ENCODE measurements at regions not wholly inside any gene's neighbourhood (a gene's known extent, or its start where the extent isn't known, plus 50 kb on each side); places are given as distances from the start of the nearest gene placed in this dataset.

DNA sequence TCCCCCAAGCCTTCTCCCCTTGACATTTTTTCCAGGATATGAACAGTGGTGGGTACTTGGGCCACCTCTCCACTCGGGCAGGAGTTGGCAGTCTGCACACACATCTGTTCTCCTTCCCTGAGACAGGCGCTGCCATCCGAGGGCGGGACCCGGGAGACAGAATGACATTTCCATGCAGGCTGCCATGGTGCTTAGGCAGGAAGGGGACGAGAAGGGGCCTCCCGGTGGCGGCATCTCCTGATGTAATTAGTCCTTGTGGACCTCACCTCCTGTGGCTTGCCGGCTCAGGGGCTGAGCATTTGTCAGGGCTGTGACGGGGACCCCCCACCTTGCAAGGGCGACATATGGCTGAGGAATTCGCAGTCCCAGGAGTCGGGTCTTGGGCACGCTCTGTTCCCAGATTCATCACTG is 197.2 kb downstream of the FOXL1 start:
- TF ChIP-seq, protein P1, sequence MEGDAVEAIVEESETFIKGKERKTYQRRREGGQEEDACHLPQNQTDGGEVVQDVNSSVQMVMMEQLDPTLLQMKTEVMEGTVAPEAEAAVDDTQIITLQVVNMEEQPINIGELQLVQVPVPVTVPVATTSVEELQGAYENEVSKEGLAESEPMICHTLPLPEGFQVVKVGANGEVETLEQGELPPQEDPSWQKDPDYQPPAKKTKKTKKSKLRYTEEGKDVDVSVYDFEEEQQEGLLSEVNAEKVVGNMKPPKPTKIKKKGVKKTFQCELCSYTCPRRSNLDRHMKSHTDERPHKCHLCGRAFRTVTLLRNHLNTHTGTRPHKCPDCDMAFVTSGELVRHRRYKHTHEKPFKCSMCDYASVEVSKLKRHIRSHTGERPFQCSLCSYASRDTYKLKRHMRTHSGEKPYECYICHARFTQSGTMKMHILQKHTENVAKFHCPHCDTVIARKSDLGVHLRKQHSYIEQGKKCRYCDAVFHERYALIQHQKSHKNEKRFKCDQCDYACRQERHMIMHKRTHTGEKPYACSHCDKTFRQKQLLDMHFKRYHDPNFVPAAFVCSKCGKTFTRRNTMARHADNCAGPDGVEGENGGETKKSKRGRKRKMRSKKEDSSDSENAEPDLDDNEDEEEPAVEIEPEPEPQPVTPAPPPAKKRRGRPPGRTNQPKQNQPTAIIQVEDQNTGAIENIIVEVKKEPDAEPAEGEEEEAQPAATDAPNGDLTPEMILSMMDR (IDR thresholded peaks at IDR 0.05; ENCODE audit: insufficient read depth, low read length, poor library complexity, severe bottlenecking), result no peak
- Histone ChIP-seq H3K4me3 (replicated peaks; ENCODE audit: low read depth, low read length) (no peak overlapping the region), H3K36me3 (ENCODE audit: control insufficient read depth, insufficient read depth, low read length) (no peaks in the 10 kb centered on the region), H3K27me3 (replicated peaks; ENCODE audit: control insufficient read depth, insufficient read depth, low read length) (peaks cover 2% of the 10 kb centered on the region; the same call in 1 of the 2 replicates)
- DNase-seq (ENCODE audit: extremely low read depth, insufficient read length), result no peak

DNA sequence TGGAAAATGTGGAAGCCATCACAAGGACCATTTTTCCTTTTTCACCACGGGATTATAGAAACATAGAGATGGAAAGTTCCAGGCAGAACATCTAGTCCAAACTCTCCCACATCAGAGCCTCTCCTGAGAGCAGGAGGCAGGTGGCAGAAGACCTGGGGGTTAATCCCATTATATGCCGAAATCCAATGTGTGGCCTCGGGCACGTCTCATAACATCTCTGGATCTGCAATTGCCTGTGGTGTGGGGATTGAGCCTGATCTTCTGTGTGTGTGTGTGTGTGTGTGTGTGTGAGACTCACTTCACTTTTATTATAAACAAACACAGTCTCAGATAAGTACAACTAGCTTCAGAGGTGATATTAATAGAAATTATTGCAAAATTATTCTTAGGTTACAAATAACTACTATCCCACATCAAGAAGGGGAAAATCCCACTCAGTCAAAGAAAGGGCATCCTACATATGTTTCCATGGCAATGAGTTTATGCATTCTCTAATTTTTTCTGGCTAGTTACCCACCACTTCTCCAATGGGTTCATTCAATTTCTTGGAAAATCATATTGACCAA is 199.1 kb downstream of the FOXL1 start:
- H3K27me3 ChIP-seq (replicated peaks; ENCODE audit: control insufficient read depth, insufficient read depth, low read length), result peaks cover 2% of the 10 kb centered on the region; the same call in 1 of the 2 replicates
- H3K36me3 ChIP-seq (ENCODE audit: control insufficient read depth, insufficient read depth, low read length), result no peaks in the 10 kb centered on the region
- H3K4me3 ChIP-seq (replicated peaks; ENCODE audit: low read depth, low read length), result no peak overlapping the region
- TF ChIP-seq, protein P1 (IDR thresholded peaks at IDR 0.05; ENCODE audit: insufficient read depth, low read length, poor library complexity, severe bottlenecking), result no peak
- no peak for DNase-seq (ENCODE audit: extremely low read depth, insufficient read length)

DNA sequence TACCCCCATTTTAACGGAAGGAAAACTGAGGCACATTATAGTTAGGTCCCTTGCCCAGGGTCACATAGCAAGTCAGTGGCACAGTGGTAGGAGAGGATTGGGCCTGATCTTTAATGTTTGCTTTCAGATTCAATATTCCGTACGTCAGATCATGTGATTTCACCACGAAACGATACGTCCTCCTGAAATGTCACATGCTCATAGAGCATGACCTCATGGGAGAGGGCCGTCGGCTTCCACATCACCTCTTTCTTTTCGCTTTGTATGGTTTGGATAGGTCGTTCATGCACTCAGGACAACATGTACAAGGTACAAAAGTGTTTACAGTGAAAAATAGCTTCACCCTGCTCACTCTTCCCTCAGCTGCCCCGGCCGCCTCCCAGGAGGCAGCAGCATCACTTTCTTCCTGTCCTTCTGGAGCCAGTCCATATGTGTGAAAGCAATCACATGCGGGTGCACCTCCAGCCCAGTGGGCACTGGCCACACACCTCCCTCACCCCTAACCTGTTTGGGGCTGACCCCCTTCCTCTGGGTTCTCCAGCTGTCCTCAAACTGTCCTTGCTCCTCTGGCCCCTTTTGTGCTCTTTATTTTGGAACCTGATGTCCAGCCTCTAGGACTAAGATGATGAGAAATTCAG is 199.9 kb downstream of the FOXL1 start:
- Histone ChIP-seq H3K36me3 (ENCODE audit: control insufficient read depth, insufficient read depth, low read length) (no peaks in the 10 kb centered on the region), H3K4me3 (replicated peaks; ENCODE audit: low read depth, low read length) (no peak overlapping the region), H3K27me3 (replicated peaks; ENCODE audit: control insufficient read depth, insufficient read depth, low read length) (peaks cover 2% of the 10 kb centered on the region; the same call in 1 of the 2 replicates)
- no peak for DNase-seq (ENCODE audit: extremely low read depth, insufficient read length)
- TF ChIP-seq, protein P1 (IDR thresholded peaks at IDR 0.05; ENCODE audit: insufficient read depth, low read length, poor library complexity, severe bottlenecking), result no peak

DNA sequence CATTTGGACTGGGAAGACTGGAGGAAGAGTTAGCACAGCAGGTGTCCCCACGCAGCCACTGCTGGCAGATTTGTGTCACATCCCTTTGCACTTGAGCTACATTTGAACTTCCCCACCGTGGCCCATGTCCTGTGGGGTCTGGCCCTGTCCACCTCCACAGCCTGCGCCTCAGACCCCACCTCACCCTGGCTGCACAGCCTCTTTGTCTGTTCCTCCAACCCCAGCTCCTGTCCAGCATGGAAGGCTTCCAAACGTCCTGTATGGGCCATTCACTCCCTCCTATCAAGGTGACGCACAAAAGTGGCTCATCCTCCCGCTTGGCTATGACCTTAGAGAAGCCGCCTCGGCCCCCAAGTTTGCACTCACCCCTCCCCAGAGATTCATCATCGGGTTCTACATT is 200.6 kb downstream of the FOXL1 start:
- H3K36me3 ChIP-seq (ENCODE audit: control insufficient read depth, insufficient read depth, low read length), result no peaks in the 10 kb centered on the region
- TF ChIP-seq, protein P1 (IDR thresholded peaks at IDR 0.05; ENCODE audit: insufficient read depth, low read length, poor library complexity, severe bottlenecking), result no peak
- H3K4me3 ChIP-seq (replicated peaks; ENCODE audit: low read depth, low read length), result no peak overlapping the region
- no peaks in the 10 kb centered on the region; the same call in 1 of the 2 replicates for H3K27me3 ChIP-seq (replicated peaks; ENCODE audit: control insufficient read depth, insufficient read depth, low read length)
- DNase-seq (ENCODE audit: extremely low read depth, insufficient read length), result no peak

DNA sequence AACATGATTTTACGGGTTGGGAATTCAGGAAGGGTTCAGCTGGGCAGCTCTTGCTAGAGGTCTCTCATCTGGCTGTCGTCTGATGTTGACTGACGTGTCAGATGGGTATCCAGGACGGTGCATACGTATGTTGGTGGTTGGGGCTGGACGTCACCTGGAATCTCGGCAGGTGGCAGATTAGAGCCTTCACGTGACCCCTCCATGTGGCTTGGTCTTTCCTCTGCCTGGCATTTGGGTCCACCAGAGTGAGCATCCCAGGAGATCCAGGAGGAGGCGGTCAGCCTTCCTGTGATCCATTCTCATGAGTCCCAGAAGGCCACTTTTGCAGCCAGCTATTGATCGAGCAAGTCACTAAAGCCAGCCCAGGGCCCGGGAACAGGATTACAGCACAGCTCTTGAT is 202.7 kb downstream of the FOXL1 start:
- no peaks in the 10 kb centered on the region for H3K36me3 ChIP-seq (ENCODE audit: control insufficient read depth, insufficient read depth, low read length)
- H3K4me3 ChIP-seq (replicated peaks; ENCODE audit: low read depth, low read length), result no peak overlapping the region
- TF ChIP-seq, protein P1 (IDR thresholded peaks at IDR 0.05; ENCODE audit: insufficient read depth, low read length, poor library complexity, severe bottlenecking), result no peak
- DNase-seq (ENCODE audit: extremely low read depth, insufficient read length), result no peak
- H3K27me3 ChIP-seq (replicated peaks; ENCODE audit: control insufficient read depth, insufficient read depth, low read length), result no peaks in the 10 kb centered on the region; the same call in 1 of the 2 replicates

Measured in GM06990 (cell line).